Astrocyte of the spinal cord (primary cell): ENCODE measurements at regions not wholly inside any gene's neighbourhood (a gene's known extent, or its start where the extent isn't known, plus 50 kb on each side); places are given as distances from the start of the nearest gene placed in this dataset.

Source experiments
- DNase-seq: peaks from one replicate; pipeline ENCODE4 v3.0.0; 2011; ENCODE audit warnings: low read depth, low spot score
- H3K4me3 ChIP-seq: 2 replicates; pipeline ENCODE4 v1.5.1; 2011; ENCODE audit warnings: low read depth, mild to moderate bottlenecking, low read length, moderate library complexity
- CTCF ChIP-seq: IDR thresholded peaks from 2 replicates; pipeline ENCODE4 v1.5.1; 2012; ENCODE audit warnings: low read depth, mild to moderate bottlenecking, low read length, inconsistent platforms
- in situ Hi-C: cut with HindIII; loops from 2 replicates; pipeline ENCODE4 v1.10.0; 2017; ENCODE audit warnings: low sequenced_read_pairs

GRCh38 chr14:57078054-57078453, 190.7 kb downstream of the EXOC5 start:
- TF ChIP-seq CTCF: no peak
- no peak overlapping the region for H3K4me3 ChIP-seq
- in situ Hi-C loops: no loop called here
- no peak for DNase-seq

GRCh38 chr14:57073986-57074385, 194.7 kb downstream of the EXOC5 start:
- in situ Hi-C loops: no loop called here
- no peak overlapping the region for H3K4me3 ChIP-seq
- TF ChIP-seq CTCF: no peak
- no peak for DNase-seq

GRCh38 chr14:57071639-57072038, 197.1 kb downstream of the EXOC5 start:
- in situ Hi-C loops: no loop called here
- H3K4me3 ChIP-seq: no peak overlapping the region
- no peak for TF ChIP-seq CTCF
- DNase-seq: no peak

- in situ Hi-C loops: no loop called here
- TF ChIP-seq CTCF: no peak
- no peak for DNase-seq
- H3K4me3 ChIP-seq: no peak overlapping the region
These were observed 199.0 kb downstream of the EXOC5 start for GRCh38 chr14:57069702-57070101.

GRCh38 chr14:57068511-57068910, 200.2 kb downstream of the EXOC5 start:
- no peak for DNase-seq
- H3K4me3 ChIP-seq: no peak overlapping the region
- TF ChIP-seq CTCF: no peak
- in situ Hi-C loops: no loop called here

GRCh38 chr14:57066887-57067513, 201.7 kb downstream of the EXOC5 start:
- DNase-seq: peak; percentile 7
- no peak overlapping the region for H3K4me3 ChIP-seq

More at GRCh38 chr14:57066887-57067513, 201.7 kb downstream of the EXOC5 start:
- in situ Hi-C loops: no loop called here
- TF ChIP-seq CTCF: peak; percentile 63
